ENCODE measurements at regions not wholly inside any gene's neighbourhood (a gene's known extent, or its start where the extent isn't known, plus 50 kb on each side); places are given as distances from the start of the nearest gene placed in this dataset.

- no peak overlapping the region for H3K4me3 ChIP-seq (ENCODE audit: low read depth, low read length)
- no peak for TF ChIP-seq CTCF (IDR thresholded peaks at IDR 0.05; ENCODE audit: borderline replicate concordance, insufficient read depth, low read depth, low read length)
These were observed 380.5 kb upstream of the RASGEF1B start for GRCh38 chr4:81852031-81852715.

- no peak for TF ChIP-seq CTCF (IDR thresholded peaks at IDR 0.05; ENCODE audit: borderline replicate concordance, insufficient read depth, low read depth, low read length)
These were observed 379.0 kb upstream of the RASGEF1B start for GRCh38 chr4:81850701-81851100.

GRCh38 chr4:81845761-81846160 is 374.1 kb upstream of the RASGEF1B start:
- TF ChIP-seq CTCF (IDR thresholded peaks at IDR 0.05; ENCODE audit: borderline replicate concordance, insufficient read depth, low read depth, low read length): no peak
- no peak overlapping the region for H3K4me3 ChIP-seq (ENCODE audit: low read depth, low read length)

More at GRCh38 chr4:81850701-81851100, 379.0 kb upstream of the RASGEF1B start:
- H3K4me3 ChIP-seq (ENCODE audit: low read depth, low read length): no peak overlapping the region

GRCh38 chr4:81845273-81845672 is 373.6 kb upstream of the RASGEF1B start:
- TF ChIP-seq CTCF (IDR thresholded peaks at IDR 0.05; ENCODE audit: borderline replicate concordance, insufficient read depth, low read depth, low read length): no peak
- no peak overlapping the region for H3K4me3 ChIP-seq (ENCODE audit: low read depth, low read length)

GRCh38 chr4:81844717-81845116 is 373.0 kb upstream of the RASGEF1B start:
- TF ChIP-seq CTCF (IDR thresholded peaks at IDR 0.05; ENCODE audit: borderline replicate concordance, insufficient read depth, low read depth, low read length): peak; percentile 48; the same call in 1 of the 2 replicates
- no peak overlapping the region for H3K4me3 ChIP-seq (ENCODE audit: low read depth, low read length)

- no peak for TF ChIP-seq CTCF (IDR thresholded peaks at IDR 0.05; ENCODE audit: borderline replicate concordance, insufficient read depth, low read depth, low read length)
- H3K4me3 ChIP-seq (ENCODE audit: low read depth, low read length): no peak overlapping the region
These were observed 367.8 kb upstream of the RASGEF1B start for GRCh38 chr4:81839347-81840042.

- no peak for TF ChIP-seq CTCF (IDR thresholded peaks at IDR 0.05; ENCODE audit: borderline replicate concordance, insufficient read depth, low read depth, low read length)
These were observed 366.9 kb upstream of the RASGEF1B start for GRCh38 chr4:81838586-81838985.

More at GRCh38 chr4:81838586-81838985, 366.9 kb upstream of the RASGEF1B start:
- H3K4me3 ChIP-seq (ENCODE audit: low read depth, low read length): no peak overlapping the region
